ENCODE measurements at regions not wholly inside any gene's neighbourhood (a gene's known extent, or its start where the extent isn't known, plus 50 kb on each side); places are given as distances from the start of the nearest gene placed in this dataset.

- DNase-seq (ENCODE audit: low read depth) = no peak
- H3K4me3 ChIP-seq (replicated peaks; ENCODE audit: low read depth, low read length) = no peak overlapping the region
- no peak for TF ChIP-seq CTCF (IDR thresholded peaks at IDR 0.05; ENCODE audit: low read length, missing control alignments)
Measured at GRCh38 chr14:28896337-28896736, 129.8 kb downstream of the FOXG1 start.

GRCh38 chr14:28901631-28902030 is 135.0 kb downstream of the FOXG1 start:
- TF ChIP-seq CTCF (IDR thresholded peaks at IDR 0.05; ENCODE audit: low read length, missing control alignments) = no peak
- DNase-seq (ENCODE audit: low read depth) = no peak
- no peak overlapping the region for H3K4me3 ChIP-seq (replicated peaks; ENCODE audit: low read depth, low read length)

- no peak for DNase-seq (ENCODE audit: low read depth)
- TF ChIP-seq CTCF (IDR thresholded peaks at IDR 0.05; ENCODE audit: low read length, missing control alignments) = no peak
- H3K4me3 ChIP-seq (replicated peaks; ENCODE audit: low read depth, low read length) = no peak overlapping the region
Measured at GRCh38 chr14:28902930-28903329, 136.3 kb downstream of the FOXG1 start.

GRCh38 chr14:28911521-28911920 is 144.9 kb downstream of the FOXG1 start:
- no peak for TF ChIP-seq CTCF (IDR thresholded peaks at IDR 0.05; ENCODE audit: low read length, missing control alignments)
- no peak overlapping the region for H3K4me3 ChIP-seq (replicated peaks; ENCODE audit: low read depth, low read length)
- DNase-seq (ENCODE audit: low read depth) = no peak

- TF ChIP-seq CTCF (IDR thresholded peaks at IDR 0.05; ENCODE audit: low read length, missing control alignments) = no peak
- no peak for DNase-seq (ENCODE audit: low read depth)
- H3K4me3 ChIP-seq (replicated peaks; ENCODE audit: low read depth, low read length) = no peak overlapping the region
Measured at GRCh38 chr14:28913056-28913455, 146.5 kb downstream of the FOXG1 start.

GRCh38 chr14:28926122-28926521 is 159.5 kb downstream of the FOXG1 start:
- no peak for TF ChIP-seq CTCF (IDR thresholded peaks at IDR 0.05; ENCODE audit: low read length, missing control alignments)
- H3K4me3 ChIP-seq (replicated peaks; ENCODE audit: low read depth, low read length) = no peak overlapping the region
- DNase-seq (ENCODE audit: low read depth) = no peak

GRCh38 chr14:28931999-28932398 is 165.4 kb downstream of the FOXG1 start:
- DNase-seq (ENCODE audit: low read depth) = peak; percentile 4
- TF ChIP-seq CTCF (IDR thresholded peaks at IDR 0.05; ENCODE audit: low read length, missing control alignments) = no peak
- no peak overlapping the region for H3K4me3 ChIP-seq (replicated peaks; ENCODE audit: low read depth, low read length)

Data from fibroblast of pulmonary artery (primary cell).